Heart left ventricle (tissue), 13 donors: ENCODE measurements at regions not wholly inside any gene's neighbourhood (a gene's known extent, or its start where the extent isn't known, plus 50 kb on each side); places are given as distances from the start of the nearest gene placed in this dataset.

Source experiments
- CTCF ChIP-seq, 12 donors: fragments of 200-600 bp; sonication (generic) in 4 of 12; IDR thresholded peaks; one replicate each; pipeline versions ENCODE4 v1.5.0 to v1.8.0; 2018 to 2022; ENCODE audit warnings: antibody characterized with exemption in 12 of 12, mild to moderate bottlenecking in 5 of 12
- POLR2A ChIP-seq, 2 donors: fragments of 450-650 bp; IDR thresholded peaks; one replicate each; pipeline ENCODE4 v1.6.1; 2017; ENCODE audit warnings: antibody characterized with exemption in 2 of 2, mild to moderate bottlenecking in 2 of 2, moderate library complexity in 2 of 2
- donor health status: ischemic (EF 13 %, LVEDD 7.1; RV severe dilation, severe dysfunction).
- donor health status: DM: no; HTN: yes; CAD: no.
- donor health status: DM: no; HTN: no; CAD: no.
- donor health status: ischemic (EF 25% LVEDD 6.9; RV normal size, moderate dysfunction).
- donor health status: ischemic (EF 25% LVEDD 5.7; RV mildly dilated, moderate dysfunction).
- donor health status: ischemic (EF 35%, LVEDD 5.7; RV mildly dilated, moderate dysfunction).
- donor health status: nonischemic (EF 11% LVEDD 7.7; RV severe dilation, severe dysfunction).
- donor health status: DM: yes; HTN: yes; CAD: no.
- donor health status: PGD.
- donor health status: ischemic (EF 29% LVEDD 5.4; RV normal size, mild dysfunction).
- donor health status: nonischemic (EF 23%, LVEDD 6.1; RV moderate dilation, normal function).

- TF ChIP-seq CTCF (IDR thresholded peaks at IDR 0.05), result no peak
- TF ChIP-seq POLR2A (IDR thresholded peaks at IDR 0.05), result no peak
Measured at GRCh38 chr2:136223274-136223673, 105.3 kb upstream of the CXCR4 start.
